Right cardiac atrium (tissue), 5 donors: ENCODE measurements at regions not wholly inside any gene's neighbourhood (a gene's known extent, or its start where the extent isn't known, plus 50 kb on each side); places are given as distances from the start of the nearest gene placed in this dataset.
"Not testable (repeated sequence)": the region's sequence is repeated elsewhere in the genome, so short reads cannot be mapped to it uniquely, and the experiment has no call there.

ENCODE experiments used
- ATAC-seq, 2 donors: fragments of 200-7000 bp; cut with Tn5 transposase; one replicate each; pipeline versions ENCODE4 v1.8.0 to v1.9.1; 2020; ENCODE audit warnings: moderate library complexity in 2 of 2, mild to moderate bottlenecking in 1 of 2
- DNase-seq, 3 donors: peaks; one replicate each; pipeline ENCODE4 v3.0.0-alpha.2; 2020
- H3K27ac ChIP-seq: one replicate; pipeline ENCODE4 v1.5.1; 2013; ENCODE audit warnings: mild to moderate bottlenecking, low read length, control low read depth, moderate library complexity
- H3K27me3 ChIP-seq: one replicate; pipeline ENCODE4 v1.6.1; 2013; ENCODE audit not compliant: control insufficient read depth, insufficient read depth
- H3K4me1 ChIP-seq: one replicate; pipeline ENCODE4 v1.6.1; 2013; ENCODE audit warnings: low read length; ENCODE audit not compliant: control insufficient read depth, insufficient read depth
- H3K4me3 ChIP-seq: one replicate; pipeline ENCODE4 v1.5.1; 2013; ENCODE audit warnings: low read length, control low read depth
- H3K9me3 ChIP-seq: one replicate; pipeline ENCODE4 v1.6.1; 2013; ENCODE audit warnings: low read length; ENCODE audit not compliant: control insufficient read depth
- WGBS: extraction: QIAGEN DNeasy Blood & Tissue Kit; methylation state at CpG from one replicate; pipeline ENCODE4 v1.1.7; 2013; 5-methylcytosine and 5-hydroxymethylcytosine counted together
- intact Hi-C, 4 donors: fragments of 100-400 bp; cut with DNase I; formaldehyde crosslinking; loops; one replicate each; pipeline versions ENCODE4 v1.11.0 to v1.14.0; 2022 to 2023
- donor health status: healthy with polysubstance abuse.
- donor health status: DM: no; HTN: yes; CAD: no.
- donor health status: DM: no; HTN: no; CAD: no.
- donor health status: DM: no; HTN: yes; CAD: no; lungs with severe emphysema.
- donor health status: DM: yes; HTN: yes; CAD: no.

- 59% methylated on average over 4 of the region's 8 CpGs for WGBS
- H3K4me3 ChIP-seq, H3K27me3 ChIP-seq, H3K27ac ChIP-seq, H3K9me3 ChIP-seq, intact Hi-C loops, H3K4me1 ChIP-seq, ATAC-seq: not testable (repeated sequence)
- peak in 2 of 3 donors; percentile 5 to 35 for DNase-seq
Observed at GRCh38 chr15:101955840-101956239, 143.8 kb downstream of the OR4F15 start.

- H3K9me3 ChIP-seq, H3K27ac ChIP-seq, H3K4me3 ChIP-seq, H3K4me1 ChIP-seq, intact Hi-C loops, ATAC-seq, H3K27me3 ChIP-seq: not testable (repeated sequence)
- WGBS, result 53% methylated on average over 2 of the region's 4 CpGs
- peak in 2 of 3 donors; percentile 6 to 58 for DNase-seq
Observed at GRCh38 chr15:101958656-101959055, 146.7 kb downstream of the OR4F15 start.

- DNase-seq, H3K4me3 ChIP-seq, H3K27ac ChIP-seq, H3K9me3 ChIP-seq, H3K4me1 ChIP-seq, ATAC-seq, intact Hi-C loops, H3K27me3 ChIP-seq: not testable (repeated sequence)
- WGBS, result no CpG with 5 or more reads among the region's 48 CpGs
Observed at GRCh38 chr15:101961263-101961662, 149.3 kb downstream of the OR4F15 start.

- DNase-seq, H3K4me1 ChIP-seq, H3K27ac ChIP-seq, H3K4me3 ChIP-seq, intact Hi-C loops, ATAC-seq, H3K9me3 ChIP-seq, H3K27me3 ChIP-seq: not testable (repeated sequence)
- WGBS, result 0% methylated on average over 11 of the region's 41 CpGs
Observed at GRCh38 chr15:101961765-101962164, 149.8 kb downstream of the OR4F15 start.

GRCh38 chr15:101963687-101964086 is 151.7 kb downstream of the OR4F15 start:
- intact Hi-C loops, H3K27ac ChIP-seq, ATAC-seq, H3K4me3 ChIP-seq, H3K9me3 ChIP-seq, H3K4me1 ChIP-seq, H3K27me3 ChIP-seq: not testable (repeated sequence)
- 96% methylated on average over 6 of the region's 8 CpGs for WGBS
- peak in 2 of 3 donors; percentile 2 to 25 for DNase-seq

GRCh38 chr15:101965353-101965752 is 153.4 kb downstream of the OR4F15 start:
- H3K27ac ChIP-seq, H3K9me3 ChIP-seq, ATAC-seq, H3K4me1 ChIP-seq, DNase-seq, H3K4me3 ChIP-seq, intact Hi-C loops, H3K27me3 ChIP-seq: not testable (repeated sequence)
- 75% methylated on average over 2 of the region's 2 CpGs for WGBS

- H3K27ac ChIP-seq, ATAC-seq, H3K4me1 ChIP-seq, intact Hi-C loops, H3K9me3 ChIP-seq, H3K27me3 ChIP-seq, H3K4me3 ChIP-seq: not testable (repeated sequence)
- DNase-seq, result peak; percentile 13 to 32 (median 28)
- 94% methylated on average over 8 of the region's 8 CpGs for WGBS
Observed at GRCh38 chr15:101965860-101966259, 153.9 kb downstream of the OR4F15 start.

- H3K4me1 ChIP-seq, H3K27ac ChIP-seq, H3K4me3 ChIP-seq, H3K27me3 ChIP-seq, H3K9me3 ChIP-seq, intact Hi-C loops, ATAC-seq: not testable (repeated sequence)
- peak in 2 of 3 donors; percentile 9 to 14 for DNase-seq
- 85% methylated on average over 3 of the region's 5 CpGs for WGBS
Observed at GRCh38 chr15:101967364-101967763, 155.4 kb downstream of the OR4F15 start.

- DNase-seq, H3K4me1 ChIP-seq, H3K4me3 ChIP-seq, intact Hi-C loops, ATAC-seq, H3K9me3 ChIP-seq, H3K27ac ChIP-seq, H3K27me3 ChIP-seq: not testable (repeated sequence)
- 86% methylated on average over 5 of the region's 6 CpGs for WGBS
Observed at GRCh38 chr15:101970605-101971004, 158.6 kb downstream of the OR4F15 start.

- H3K9me3 ChIP-seq, DNase-seq, intact Hi-C loops, H3K4me1 ChIP-seq, H3K27ac ChIP-seq, H3K4me3 ChIP-seq, H3K27me3 ChIP-seq, ATAC-seq: not testable (repeated sequence)
- no CpG with 5 or more reads among the region's 8 CpGs for WGBS
Observed at GRCh38 chr15:101977281-101977680, 165.3 kb downstream of the OR4F15 start.

- H3K27ac ChIP-seq, H3K4me3 ChIP-seq, H3K4me1 ChIP-seq, H3K27me3 ChIP-seq, H3K9me3 ChIP-seq, intact Hi-C loops: not testable (repeated sequence)
- ATAC-seq (peak; percentile 45 to 87), DNase-seq (peak; percentile 12 to 71 (median 55))
- 81% methylated on average over 44 of the region's 53 CpGs for WGBS
Observed at GRCh38 chr15:101980206-101980910, 168.4 kb downstream of the OR4F15 start.
